NCI-H2196 (cell line): ENCODE measurements at regions not wholly inside any gene's neighbourhood (a gene's known extent, or its start where the extent isn't known, plus 50 kb on each side); places are given as distances from the start of the nearest gene placed in this dataset.

Source experiments
- DNase-seq: peaks from one replicate; lab custom pipeline; 2025; ENCODE audit not compliant: unreplicated experiment; lab: John Stamatoyannopoulos, UW

GRCh38 chr14:49994951-49995561 lies 102.2 kb downstream of the ARF6 start:
- no peak for DNase-seq

GRCh38 chr14:49997991-49998390 lies 105.1 kb downstream of the ARF6 start:
- DNase-seq = no peak

- no peak for DNase-seq
Observed at GRCh38 chr14:49999146-49999761, 106.4 kb downstream of the ARF6 start.

- no peak for DNase-seq
Observed at GRCh38 chr14:49999826-50000379, 107.0 kb downstream of the ARF6 start.

GRCh38 chr14:50000380-50001150 lies 107.7 kb downstream of the ARF6 start:
- DNase-seq = no peak

- peak; percentile 90 for DNase-seq
Observed at GRCh38 chr14:50001151-50001998, 108.5 kb downstream of the ARF6 start.

GRCh38 chr14:50001999-50002925 lies 109.4 kb downstream of the ARF6 start:
- DNase-seq = no peak

- DNase-seq = no peak
Observed at GRCh38 chr14:50002926-50003212, 110.0 kb downstream of the ARF6 start.

- DNase-seq = peak; percentile 58
Observed at GRCh38 chr14:50003213-50004021, 110.5 kb downstream of the ARF6 start.

GRCh38 chr14:50006141-50006540 lies 110.2 kb downstream of the VCPKMT start:
- no peak for DNase-seq

- DNase-seq = no peak
Observed at GRCh38 chr14:50007123-50007903, 109.1 kb downstream of the VCPKMT start.

GRCh38 chr14:50008562-50008961 lies 107.8 kb downstream of the VCPKMT start:
- DNase-seq = no peak

GRCh38 chr14:50008974-50009373 lies 107.4 kb downstream of the VCPKMT start:
- no peak for DNase-seq

GRCh38 chr14:50010752-50011151 lies 105.6 kb downstream of the VCPKMT start:
- no peak for DNase-seq

GRCh38 chr14:50011242-50011641 lies 105.1 kb downstream of the VCPKMT start:
- no peak for DNase-seq

GRCh38 chr14:50012644-50013043 lies 103.7 kb downstream of the VCPKMT start:
- DNase-seq = no peak

- DNase-seq = no peak
Observed at GRCh38 chr14:50013198-50013918, 103.0 kb downstream of the VCPKMT start.

GRCh38 chr14:50013934-50014333 lies 102.4 kb downstream of the VCPKMT start:
- no peak for DNase-seq
